OCI-M2 (cell line): ENCODE measurements at regions not wholly inside any gene's neighbourhood (a gene's known extent, or its start where the extent isn't known, plus 50 kb on each side); places are given as distances from the start of the nearest gene placed in this dataset.
"Not testable (repeated sequence)": the region's sequence is repeated elsewhere in the genome, so short reads cannot be mapped to it uniquely, and the experiment has no call there.

Experiments used
- DNase-seq: peaks from one replicate; lab custom pipeline; 2025; ENCODE audit not compliant: unreplicated experiment; lab: John Stamatoyannopoulos, UW

DNA sequence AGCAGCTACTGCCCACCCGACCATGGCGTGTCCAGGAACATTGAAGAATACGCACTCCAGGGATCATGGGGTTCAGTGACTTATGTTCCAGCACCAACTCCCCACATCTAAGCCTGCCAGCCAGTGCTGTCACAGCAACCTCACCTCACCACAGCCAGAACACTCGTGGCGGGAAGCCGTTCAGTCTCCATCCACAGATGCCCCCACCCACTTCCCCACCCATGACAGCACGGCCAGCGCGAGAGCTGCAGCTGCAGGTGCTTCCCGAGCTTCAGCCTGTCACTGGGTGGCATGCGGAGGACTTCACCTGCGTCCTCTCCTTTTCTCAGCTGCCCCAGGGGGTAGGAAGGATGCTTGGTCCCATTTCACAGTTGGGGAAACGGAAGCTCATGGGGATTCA is 50.3 kb downstream of the RBFOX3 start:
- no peak for DNase-seq

DNA sequence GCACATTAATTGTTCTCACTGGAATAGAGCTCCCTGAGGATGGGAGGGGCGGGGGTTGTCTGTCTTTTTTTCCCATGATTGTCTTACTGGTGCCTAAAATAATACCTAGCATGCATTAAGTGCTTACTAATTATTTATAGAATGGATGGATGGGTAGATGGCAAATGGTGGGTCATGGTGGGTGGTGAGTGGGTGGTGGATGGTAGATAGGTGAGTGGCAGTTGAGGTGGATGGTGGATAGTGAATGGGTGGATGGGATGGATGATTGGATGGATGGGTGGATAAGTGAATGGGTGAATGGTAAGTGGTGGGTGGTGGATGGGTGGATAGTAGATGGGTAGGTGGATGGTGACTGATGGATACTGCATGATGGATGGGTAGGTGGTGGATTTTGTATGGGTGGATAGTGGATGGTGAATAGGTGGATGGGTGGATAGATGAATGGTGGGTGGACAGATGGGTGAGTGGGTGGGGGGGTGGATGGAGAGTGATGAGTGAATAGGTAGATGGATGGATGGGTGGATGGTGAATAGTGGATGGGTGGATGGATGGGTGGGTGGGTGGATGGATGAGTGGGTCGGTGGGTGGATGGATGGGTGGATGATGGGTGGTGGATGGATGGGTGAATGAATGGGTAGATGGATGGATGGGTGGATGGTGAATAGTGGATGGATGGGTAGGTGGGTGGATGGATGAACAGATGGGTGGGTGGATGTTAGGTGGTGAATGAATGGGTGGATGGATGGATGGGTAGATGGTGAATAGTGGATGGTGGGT is 51.6 kb downstream of the RBFOX3 start:
- DNase-seq, result no peak

DNA sequence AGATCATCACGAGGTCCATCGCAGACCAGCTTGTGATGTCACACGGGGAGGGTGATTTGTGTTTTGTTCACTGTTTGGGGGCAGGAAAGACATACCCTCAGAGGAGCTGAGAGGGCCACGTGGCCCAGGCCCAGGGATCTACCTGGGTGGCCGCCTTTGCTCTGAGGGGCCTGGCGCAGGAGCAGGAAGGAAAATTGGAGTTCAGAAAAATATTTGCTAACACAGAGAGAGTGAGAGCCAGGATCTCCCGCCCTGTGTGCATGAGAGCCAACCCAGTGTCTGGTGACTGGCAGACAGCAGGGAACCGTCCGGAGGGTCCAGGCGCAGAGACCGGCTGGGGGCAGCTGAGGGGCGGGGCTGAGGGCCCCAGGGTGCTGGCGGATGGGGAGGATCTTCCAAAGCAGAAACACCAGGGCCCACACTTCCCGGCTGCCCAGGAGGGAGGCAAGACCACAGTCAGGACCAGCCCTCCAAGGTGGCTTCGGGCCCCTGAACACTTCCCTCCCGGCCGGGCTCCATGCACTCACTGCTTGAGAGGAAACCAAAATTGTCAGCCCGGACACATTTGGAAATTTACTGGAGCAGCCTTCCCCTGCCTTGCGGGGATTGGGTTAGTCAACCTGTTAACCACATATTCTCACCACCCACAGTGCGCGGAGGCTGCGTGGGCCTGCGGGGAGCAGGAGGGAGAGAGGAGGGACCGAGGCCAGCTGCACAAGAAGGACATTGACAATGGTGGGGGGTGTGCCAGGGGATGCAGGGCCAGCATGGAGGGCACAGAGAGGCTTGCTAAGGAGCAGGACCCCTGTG is 52.6 kb downstream of the RBFOX3 start:
- DNase-seq, result no peak

DNA sequence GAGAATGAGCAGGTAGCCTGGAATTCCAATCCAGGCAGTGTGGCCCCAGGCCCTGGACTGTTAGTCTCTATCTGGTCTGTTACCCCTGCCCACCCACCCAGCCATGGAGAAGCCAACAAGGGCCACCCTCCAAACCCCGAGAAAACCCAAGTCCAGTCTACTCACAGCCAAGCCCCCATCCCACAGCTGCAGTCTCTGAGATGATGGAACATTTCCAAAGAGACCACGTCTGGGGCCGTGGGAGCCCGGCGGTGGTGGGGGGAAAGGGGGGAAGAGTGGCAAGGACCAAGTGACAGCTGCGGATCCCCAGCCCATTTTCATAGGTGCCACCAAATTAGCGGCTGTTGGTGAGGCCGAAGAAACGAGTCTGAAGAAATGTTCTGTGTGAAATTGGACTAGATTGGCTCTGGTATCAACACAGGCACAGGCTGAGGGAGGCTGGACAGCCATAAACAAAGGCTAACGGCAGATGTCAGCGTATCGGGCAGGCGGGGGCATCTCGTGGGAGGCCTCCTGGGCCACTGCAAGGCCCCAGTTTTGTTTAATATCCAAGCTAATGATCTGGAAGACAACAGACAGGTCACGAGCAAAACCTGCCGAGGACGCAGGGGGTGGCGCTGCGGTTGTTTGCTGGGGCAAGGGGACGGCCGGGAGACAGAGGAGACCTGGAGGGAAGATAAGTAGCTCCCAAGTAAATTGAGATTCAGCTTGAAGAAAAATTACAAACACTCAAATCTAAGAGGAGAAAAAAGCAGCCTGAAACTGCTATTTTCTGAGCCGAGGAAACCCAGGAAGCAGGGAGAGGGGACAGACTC is 53.4 kb downstream of the RBFOX3 start:
- DNase-seq, result no peak

DNA sequence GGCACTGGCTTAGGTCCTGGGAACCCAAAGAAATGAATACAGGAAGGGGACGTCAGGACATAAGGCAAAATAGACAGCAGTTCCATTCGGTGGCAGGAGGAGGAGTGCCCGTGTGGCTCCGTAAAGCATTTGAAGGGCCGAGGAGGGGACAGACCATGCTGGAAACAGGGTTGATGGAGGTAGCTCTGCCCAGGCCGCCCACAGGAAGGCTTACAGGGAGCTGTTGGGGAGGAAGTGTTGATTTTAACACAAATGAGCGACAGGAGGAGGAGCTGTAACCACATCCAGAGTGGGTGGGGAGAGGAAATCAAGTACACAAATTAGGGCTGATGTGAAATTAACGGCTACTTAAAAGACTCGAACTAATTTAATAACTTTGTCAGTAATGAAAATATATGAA is 54.6 kb downstream of the RBFOX3 start:
- DNase-seq, result no peak

DNA sequence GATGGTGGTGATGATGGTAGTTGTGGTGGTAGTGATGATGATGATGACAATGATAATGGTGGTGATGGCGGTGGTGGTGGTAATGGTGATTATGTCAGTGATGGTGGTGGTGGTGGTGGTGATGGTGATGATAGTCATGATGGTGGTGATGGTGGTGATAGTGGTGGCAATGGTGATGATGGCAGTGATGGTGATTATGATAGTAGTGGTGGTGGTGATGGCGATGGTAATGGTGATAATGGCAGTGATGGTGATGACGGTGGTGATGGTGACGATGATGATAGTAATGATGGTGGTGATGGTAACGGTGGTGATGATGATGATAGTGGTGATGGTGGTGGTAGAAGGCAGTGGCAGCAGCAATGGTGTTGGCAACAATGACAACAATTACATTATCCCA is 55.3 kb downstream of the RBFOX3 start:
- no peak for DNase-seq

DNA sequence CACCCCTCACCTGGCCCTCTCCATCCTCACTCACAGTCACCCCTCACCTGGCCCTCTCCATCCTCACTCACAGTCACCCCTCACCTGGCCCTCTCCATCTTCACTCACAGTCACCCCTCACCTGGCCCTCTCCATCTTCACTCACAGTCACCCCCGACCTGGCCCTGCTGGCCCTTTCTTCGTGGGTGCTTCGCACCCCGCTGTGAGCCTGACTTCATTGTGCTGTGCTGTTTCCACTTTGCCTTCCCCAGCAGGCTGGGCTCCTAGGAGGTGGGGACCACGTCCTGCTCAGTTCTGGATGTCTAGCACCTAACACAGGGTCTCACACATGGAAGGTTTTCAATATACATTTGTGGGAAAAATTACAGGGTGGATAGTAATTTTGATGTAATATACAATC is 56.5 kb downstream of the RBFOX3 start:
- not testable (repeated sequence) for DNase-seq

DNA sequence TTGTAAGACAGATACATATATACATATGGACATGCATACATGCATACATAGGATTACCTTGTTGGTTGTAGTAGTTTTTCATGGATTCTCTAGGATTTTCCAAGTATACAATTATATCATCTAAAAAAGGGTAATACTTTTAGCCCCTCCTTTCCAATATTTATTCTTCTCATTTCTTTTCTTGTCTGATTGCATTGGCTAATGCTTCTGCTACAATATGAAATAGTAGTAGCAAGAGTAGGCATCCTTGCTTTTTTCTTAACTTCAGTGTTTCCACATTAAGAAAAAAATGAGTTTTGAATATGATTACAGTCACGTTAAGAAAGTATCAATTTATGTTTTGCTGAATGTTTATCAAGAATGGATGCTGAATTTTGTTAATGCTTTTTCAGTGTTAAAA is 58.0 kb downstream of the RBFOX3 start:
- DNase-seq, result no peak

DNA sequence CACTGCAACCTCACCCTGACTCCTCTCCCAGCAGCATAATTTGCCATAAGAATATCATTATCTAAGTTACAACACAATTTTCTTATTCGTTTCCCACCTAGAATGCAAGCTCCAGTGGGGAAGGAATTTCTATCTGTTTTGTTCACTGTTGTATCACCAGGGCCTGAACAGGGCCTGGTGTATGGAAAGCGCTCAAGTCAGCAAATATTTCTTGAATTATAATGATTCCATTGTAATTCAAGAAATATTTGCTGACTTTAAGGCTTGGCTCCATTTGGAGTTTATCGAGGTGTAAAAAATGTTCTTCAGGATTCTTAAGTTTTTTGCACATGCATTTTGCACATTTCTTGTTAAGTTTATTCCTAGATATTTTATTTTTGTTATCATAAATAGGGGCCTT is 58.4 kb downstream of the RBFOX3 start:
- DNase-seq, result no peak

DNA sequence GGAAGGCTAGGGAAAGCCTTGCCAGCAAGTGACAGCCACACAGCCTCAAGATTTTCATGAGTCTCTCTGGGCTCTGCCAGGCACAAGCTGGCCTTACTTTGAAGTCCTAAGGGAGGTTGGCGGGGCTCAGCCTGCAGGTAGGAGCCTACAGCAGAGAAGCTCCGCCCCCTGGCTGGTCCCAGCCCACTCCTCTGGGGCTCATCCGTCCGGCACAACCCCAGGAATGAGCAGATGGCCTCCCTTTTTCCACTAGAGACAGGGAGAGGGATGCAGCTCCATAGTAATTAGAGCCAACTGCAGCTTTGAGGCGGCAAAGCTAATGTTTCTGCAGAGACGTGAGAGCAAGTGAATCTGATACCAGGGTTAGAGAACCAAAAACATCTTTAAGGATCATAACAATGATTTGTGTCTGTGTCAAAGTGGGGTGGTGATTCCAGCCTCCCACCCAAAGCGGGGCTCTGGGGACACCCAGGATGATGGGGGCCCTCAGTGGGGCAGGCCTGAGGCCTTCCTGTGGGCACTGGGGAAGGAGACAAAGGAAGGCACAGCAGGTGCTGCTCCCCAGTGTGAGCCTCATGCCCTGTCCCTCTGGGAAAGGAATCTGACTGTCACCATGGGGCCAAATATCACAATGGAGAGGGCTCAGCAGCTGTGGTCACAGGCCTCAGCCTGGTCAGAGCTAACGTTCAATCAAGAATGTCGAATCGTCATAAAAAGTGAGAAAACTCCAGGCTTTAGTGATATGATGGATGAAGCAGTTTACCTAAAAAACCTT is 61.5 kb downstream of the RBFOX3 start:
- no peak for DNase-seq

DNA sequence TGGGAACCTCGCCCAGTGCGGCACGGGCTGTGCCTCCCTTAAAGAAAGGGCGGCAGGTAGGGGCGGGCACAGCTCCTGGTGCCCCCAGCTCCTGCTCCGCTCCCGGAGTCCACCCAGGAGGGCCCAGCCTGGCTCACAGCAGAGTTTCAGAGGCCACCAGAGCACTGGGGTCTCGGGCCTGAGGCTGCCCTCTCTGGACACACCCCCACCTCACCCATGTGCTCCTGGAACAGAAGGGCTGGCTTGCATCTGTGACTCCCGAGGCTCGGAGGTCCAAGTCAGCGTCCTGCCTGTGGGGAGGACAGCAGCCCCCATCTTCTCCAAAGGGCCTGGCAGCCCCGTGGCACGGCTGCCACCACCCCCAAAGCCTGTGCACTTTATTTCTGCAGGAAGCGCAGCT is 62.7 kb downstream of the RBFOX3 start:
- no peak for DNase-seq

DNA sequence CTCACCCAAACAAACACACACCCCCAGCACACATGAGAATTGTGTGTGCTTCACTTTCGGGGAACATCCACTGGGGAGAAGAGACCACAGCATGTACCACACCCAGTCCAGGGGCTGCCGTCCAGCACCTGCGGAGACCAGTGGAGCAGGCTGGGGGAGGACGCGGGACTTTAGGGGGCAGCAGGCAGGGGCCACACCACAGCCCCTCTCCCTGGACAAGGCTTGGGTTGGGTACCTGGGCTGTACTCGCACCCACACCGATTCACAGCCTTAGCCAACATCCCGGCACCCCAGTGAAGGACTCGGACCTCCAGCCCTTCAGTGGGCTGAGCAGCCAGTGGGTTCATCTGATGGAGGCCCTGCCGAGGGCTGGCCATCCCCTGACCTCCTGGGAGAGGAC is 63.3 kb downstream of the RBFOX3 start:
- no peak for DNase-seq

DNA sequence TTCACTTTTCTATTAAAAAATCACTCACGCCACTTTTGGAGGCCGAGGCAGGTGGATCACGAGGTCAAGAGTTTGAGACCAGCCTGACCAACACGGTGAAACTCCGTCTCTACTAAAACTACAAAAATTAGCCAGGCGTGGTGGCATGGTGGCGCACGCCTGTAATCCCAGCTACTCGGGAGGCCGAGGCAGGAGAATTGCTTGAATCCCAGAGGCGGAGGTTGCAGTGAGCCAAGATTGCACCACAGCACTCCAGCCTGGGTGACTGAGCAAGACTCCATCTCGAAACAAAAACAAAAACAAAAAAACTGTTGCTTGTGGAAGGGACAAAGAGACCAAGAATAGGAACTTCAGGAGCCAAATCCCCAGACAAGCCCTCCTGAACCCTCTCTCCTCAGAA is 63.7 kb downstream of the RBFOX3 start:
- DNase-seq, result not testable (repeated sequence)

DNA sequence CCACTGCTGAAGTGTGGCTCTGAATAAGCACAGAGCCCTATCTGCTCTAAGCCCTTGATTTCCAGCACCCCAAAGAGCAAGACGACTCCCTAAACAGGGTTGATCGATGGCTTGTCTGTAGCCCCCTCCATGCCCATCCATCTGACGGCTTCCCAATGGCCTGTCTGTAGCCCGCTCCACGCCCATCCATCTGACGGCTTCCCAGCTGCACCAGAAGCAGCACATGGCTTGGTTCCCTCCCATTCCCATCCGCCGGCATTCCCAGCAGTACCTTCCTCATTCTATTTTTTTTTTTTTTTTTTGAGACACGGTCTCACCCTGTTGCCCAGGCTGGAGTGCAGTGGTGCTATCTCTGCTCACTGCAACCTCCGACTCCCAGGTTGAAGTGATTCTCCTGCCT is 64.5 kb downstream of the RBFOX3 start:
- DNase-seq, result no peak

DNA sequence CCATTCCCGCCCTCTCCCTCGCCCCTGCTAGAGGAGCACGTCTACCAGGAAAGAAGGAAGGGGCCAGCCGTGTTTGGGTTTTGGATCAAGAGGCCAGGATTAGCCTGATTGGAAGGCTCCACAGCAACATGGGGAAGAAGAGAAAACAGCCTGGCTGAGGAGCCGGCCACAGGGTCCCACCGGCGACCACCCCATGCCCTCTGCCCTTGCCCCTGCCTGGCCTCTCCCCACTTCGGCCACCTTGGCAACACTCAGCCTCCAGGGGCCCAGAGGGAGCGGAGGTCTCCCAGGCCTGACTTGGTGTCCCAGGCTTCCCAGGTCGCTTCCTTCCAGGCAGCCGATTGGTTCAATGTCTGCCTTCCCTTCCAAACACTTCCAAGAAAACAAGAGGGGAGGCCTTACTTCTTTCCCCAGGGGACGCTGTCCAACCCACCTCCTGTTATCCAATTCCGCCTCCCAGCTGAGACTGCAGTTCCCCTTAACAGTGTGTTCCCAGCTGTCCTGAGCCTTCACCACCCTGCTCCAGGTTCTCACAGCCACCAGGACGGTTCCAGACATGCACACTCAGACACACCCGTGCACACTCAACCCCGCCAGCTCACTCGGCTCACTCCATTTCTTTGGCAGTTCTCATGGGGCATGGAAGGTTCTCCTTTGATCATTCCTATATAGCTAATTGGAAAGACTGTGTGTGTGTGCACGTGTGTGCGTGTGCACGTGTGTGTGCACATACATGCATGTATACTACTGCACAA is 65.4 kb downstream of the RBFOX3 start:
- no peak for DNase-seq

DNA sequence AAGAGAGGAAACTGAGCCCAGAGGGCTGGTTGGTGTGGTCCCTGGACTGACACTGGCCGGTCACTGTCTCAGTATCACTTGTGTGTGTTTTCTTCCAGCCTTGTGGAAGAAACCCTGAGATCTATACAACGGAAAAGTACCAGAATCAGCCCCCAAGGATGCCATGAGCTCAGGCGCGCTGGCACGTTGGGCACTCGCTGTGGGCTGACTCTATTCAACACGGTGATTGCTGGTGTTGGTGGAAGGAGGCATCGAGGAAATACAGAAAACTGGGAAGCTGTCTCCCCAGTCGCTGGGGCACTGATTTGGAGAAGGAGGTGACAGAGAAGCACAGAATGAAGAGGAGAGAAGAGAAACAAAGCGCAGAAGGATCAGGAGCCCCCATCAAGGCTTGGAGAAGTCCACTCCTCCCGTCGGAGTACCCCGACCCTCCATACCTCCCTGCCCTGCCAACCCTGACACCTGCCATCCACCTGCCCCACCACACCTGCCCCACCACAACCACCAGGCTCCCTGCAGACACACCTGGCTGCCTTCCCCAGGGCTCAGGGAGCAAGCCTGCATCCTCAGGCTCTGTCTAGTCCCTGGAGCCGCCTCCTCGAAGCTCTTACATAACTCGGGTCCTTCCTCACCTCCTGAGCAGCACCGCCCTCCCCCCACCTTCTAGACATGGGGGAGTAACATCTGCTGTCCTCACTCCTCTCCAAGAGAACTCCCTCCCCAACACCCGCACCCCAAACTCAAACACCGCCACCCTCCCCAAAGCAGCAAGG is 66.5 kb downstream of the RBFOX3 start:
- DNase-seq, result no peak

DNA sequence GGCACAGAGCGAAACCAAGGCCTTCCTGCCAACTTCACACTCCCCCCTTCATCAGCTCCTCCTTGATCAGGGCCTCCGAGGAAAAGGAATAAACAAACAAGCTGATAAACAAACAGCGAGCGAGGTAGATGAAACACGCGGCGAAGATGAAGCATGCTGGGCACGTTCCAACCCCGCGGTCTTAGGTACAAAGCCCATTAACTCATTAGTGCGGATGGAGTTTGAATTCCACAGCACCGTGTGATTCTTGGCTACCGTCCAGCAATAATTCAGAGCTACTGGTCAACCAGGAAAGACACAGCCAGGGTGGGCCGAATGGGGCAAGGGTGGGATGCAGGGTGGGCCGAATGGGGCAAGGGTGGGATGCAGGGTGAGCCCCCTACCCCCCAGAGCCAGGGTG is 67.3 kb downstream of the RBFOX3 start:
- no peak for DNase-seq

DNA sequence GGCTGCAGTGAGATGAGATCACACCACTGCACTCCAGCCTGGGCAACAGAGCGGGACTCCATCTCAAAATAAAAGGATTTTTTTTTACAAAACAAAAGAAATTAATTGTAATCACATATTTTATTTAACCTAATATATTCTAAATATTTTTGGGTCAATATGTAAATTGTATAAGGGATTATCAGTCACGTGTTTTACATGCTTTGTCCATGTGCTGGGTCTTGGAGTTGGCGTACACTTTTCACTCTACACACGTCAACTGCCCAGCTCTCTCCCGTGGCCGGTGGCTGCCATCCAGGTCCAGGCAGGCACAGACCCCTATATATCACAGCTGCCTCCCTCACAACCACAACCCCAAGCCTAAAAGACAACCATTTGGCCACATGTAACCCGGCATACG is 68.1 kb downstream of the RBFOX3 start:
- no peak for DNase-seq

DNA sequence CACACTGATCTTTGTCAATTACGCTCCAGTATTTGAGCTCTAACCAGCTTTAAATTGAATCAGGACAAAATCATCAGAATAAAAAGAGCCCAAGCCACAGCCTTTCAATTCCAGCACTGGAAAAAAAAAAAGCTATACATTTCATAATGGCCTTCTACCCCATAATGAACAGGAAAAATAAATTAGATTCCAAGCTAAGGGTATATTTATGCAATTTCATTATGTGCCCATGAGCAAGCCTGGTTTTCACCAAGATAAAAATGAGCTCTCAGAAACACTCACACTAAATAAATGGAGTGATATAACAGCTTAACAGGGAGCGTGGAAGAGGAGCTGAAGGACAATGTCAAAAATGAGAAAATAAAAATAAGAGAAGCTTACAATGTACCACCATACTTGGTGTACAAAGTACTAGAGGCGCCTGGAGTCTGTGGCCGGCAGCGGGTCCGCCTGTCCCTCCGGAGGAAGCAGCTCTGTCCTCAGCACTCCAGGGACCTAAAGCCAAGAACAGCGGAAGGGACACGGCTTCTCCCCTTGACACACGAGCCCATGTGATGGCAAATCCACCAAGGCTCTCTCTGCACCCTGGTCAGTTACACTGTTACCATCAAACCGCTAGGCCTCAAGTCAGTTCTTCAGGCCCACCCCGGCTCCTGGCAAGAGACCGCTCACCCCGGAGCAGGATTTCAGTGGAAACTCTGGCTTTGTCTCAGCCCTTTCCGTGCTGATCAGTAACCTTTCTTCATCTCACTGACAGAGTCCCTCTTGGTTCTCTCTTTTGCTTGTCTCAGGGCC is 69.6 kb downstream of the RBFOX3 start:
- no peak for DNase-seq
